OCI-LY3 (cell line): ENCODE measurements at regions not wholly inside any gene's neighbourhood (a gene's known extent, or its start where the extent isn't known, plus 50 kb on each side); places are given as distances from the start of the nearest gene placed in this dataset.

ENCODE experiments used
- CTCF ChIP-seq: fragments of 200-600, 300-600 bp; sonication (generic); IDR thresholded peaks from 2 replicates; pipeline ENCODE4 v1.5.1; 2014; ENCODE audit warnings: antibody characterized with exemption, low read length, low read depth
- EZH2phosphoT487 ChIP-seq: fragments of 200-600 bp; shearing (Covaris generic); IDR thresholded peaks from 2 replicates; pipeline ENCODE4 v1.6.1; 2018; ENCODE audit warnings: antibody characterized with exemption, mixed run types, low read depth

GRCh38 chr5:120974690-120975089, 510.6 kb downstream of the PRR16 start:
- TF ChIP-seq CTCF (no peak), EZH2phosphoT487 (no peak)
